DLD1 (cell line): ENCODE measurements at regions not wholly inside any gene's neighbourhood (a gene's known extent, or its start where the extent isn't known, plus 50 kb on each side); places are given as distances from the start of the nearest gene placed in this dataset.
"Not testable (repeated sequence)": the region's sequence is repeated elsewhere in the genome, so short reads cannot be mapped to it uniquely, and the experiment has no call there.

Experiments used
- in situ Hi-C: cut with HindIII; loops from 2 replicates; pipeline ENCODE4 v1.10.0; 2017; ENCODE audit warnings: low sequenced_read_pairs

DNA sequence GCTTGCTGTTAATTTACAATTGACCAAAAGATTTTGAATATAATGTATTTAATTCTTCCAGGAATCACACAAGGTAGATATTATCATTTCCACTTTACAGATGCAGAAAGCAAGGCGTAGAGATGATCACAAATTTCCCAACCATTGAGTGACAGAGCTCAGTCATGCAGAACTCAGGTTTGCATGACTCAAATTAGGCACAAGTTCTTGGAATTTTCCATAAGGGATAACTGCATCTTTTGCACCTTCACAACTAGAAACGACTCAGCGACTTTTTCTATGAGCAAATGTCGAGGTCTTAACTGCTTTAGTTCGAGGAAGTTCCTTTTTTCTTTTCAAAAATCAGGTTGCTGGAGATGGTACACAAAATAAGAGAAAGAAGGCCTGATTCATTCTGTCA lies 265.5 kb upstream of the PAPPA start:
- in situ Hi-C loops: no loop called here

DNA sequence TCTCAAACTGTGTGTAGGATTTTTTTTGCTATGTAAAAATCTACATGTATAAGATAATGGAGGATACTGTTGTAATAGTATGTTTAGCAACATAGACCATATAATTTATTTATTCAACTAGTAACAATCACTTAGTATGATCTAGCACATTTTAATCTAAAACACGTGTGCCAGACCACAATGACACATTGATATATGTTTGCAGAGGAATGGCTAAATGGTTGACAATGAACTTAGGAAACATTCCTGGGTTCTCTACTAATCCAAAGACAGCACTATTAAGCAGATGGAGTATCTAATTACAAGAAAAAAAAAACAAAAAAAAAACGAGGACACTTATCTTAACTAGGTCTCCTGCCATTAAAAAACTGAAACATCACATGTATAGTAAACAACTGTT lies 261.7 kb upstream of the PAPPA start:
- in situ Hi-C loops: no loop called here

DNA sequence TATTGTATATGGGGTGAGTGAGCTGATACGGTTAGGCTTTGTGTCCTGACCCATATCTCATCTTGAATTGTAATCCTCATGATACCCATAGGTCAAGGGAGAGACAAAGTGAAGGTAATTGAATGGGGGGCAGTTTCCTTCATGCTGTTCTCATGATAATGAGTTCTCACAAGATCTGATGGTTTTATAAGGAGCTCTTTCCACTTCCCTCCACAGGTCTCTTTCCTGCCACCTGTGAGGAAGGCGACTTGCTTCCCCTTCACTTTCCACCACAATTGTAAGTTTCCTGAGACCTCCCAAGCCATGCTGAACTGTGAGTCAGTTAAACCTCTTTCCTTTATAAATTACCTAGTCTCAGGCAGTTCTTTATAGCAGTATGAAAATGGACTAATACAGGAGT lies 255.1 kb upstream of the PAPPA start:
- in situ Hi-C loops: not testable (repeated sequence)

DNA sequence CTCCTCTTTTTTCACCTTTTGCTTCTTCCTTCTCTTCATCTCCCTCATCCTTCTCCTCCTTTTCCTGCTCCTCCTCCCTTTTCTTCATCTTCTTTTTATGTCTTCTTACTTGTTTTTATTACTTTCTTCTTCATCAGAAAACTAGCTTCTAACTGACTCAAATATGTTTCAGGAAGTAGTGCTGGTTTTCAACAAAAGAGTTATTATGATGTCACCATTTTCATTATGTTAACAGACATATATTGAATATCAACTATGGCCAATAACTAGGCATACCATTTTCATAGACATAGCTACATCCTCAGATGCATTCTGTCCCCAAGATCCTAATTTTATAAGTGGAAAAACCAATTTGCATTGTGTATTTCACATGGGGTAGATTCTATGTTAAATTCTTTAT lies 252.9 kb upstream of the PAPPA start:
- in situ Hi-C loops: no loop called here

DNA sequence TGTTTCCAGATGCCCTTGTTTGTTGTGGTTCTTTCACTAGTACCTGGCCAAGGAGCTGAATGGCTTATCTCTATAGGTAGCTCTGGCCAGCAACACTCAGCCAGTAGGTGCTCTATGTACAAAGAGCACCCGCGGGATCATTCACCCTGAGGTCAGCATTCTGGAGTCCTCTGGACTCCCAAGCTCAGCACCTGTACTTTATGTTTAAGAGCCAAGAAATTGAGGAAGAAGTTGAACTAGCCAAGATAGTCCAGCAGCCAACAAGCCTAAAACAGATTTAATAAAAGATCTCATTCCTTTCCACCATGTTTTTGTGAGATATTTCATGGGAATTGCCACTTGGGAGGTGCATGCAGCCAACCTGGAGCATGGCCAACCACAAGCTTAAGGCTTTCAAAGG lies 242.6 kb upstream of the PAPPA start:
- in situ Hi-C loops: no loop called here

DNA sequence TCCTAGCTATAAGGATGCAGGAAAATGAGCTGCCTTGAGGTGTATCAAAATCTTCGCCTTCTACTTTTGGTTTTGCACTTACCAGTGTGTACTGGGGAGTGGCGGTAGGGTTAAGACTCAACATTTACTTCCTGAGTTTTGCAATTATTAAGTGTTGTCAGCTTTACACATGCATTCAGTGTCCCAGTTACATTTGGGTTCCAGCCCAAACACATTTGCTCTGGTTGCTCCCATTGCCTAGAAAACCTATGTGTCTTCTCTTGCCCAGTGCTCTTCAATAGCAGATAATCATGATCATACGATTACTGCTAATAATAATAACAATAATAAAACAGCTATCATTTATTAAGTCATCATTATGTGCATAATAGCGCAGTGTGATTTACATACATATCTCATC lies 241.5 kb upstream of the PAPPA start:
- in situ Hi-C loops: no loop called here

GRCh38 chr9:115913696-115914095 lies 239.9 kb upstream of the PAPPA start:
- in situ Hi-C loops: no loop called here

DNA sequence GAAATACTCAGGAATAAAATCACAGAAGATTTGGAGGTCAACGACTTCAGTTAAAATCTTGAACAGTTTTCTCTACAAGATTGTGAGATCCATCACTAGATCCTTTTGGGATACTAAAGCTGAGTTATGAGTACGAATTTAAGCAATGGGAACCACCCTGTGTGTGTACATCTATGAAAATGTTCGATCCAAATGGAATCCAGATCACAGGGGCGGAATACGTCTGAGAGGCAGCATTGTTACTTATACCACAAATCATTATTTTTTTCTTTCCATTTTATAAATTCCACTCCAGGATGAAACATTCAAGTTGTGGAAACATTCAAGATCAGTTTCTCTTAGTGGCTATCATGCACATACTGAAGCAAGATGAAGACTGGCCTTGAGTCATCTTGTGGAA lies 239.3 kb upstream of the PAPPA start:
- in situ Hi-C loops: no loop called here

DNA sequence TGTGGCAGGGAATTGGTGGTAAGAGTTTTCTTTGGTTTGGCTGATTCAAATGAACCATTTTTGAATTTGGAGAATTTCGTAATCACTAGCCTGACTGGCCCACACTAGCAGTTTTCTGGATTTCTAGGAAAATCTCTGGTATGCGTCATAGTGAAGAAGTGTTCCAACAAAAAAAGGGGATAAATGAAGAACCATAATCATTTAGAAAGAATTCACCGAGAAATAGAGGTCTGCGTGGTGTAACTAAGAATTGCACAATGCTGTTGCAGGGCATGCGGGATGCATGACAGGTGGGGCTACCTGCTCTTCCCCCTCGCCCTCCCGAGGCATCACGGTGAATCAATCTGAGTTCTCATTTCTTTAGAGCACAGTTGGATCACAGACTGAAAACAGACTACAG lies 232.3 kb upstream of the PAPPA start:
- in situ Hi-C loops: no loop called here

DNA sequence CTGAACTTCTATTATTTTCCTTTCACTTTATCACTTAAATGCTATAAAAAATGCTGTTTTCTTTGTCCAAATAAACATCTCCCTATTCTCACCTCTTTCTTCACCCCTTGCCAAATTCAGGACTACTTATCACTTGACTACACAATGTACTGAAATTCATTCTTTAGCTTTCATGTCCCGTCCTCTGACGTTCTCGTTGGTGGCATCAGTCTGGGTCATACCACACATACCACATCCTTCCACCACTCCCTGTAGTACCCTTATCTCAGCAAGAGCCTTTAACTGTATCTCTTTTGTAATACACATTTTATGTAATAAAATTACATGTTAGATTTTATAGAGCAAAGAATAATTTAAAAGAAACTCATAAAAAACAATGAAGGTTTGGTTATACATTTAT lies 231.1 kb upstream of the PAPPA start:
- in situ Hi-C loops: no loop called here

- in situ Hi-C loops: no loop called here
These were observed 230.2 kb upstream of the PAPPA start for GRCh38 chr9:115923410-115923809.

DNA sequence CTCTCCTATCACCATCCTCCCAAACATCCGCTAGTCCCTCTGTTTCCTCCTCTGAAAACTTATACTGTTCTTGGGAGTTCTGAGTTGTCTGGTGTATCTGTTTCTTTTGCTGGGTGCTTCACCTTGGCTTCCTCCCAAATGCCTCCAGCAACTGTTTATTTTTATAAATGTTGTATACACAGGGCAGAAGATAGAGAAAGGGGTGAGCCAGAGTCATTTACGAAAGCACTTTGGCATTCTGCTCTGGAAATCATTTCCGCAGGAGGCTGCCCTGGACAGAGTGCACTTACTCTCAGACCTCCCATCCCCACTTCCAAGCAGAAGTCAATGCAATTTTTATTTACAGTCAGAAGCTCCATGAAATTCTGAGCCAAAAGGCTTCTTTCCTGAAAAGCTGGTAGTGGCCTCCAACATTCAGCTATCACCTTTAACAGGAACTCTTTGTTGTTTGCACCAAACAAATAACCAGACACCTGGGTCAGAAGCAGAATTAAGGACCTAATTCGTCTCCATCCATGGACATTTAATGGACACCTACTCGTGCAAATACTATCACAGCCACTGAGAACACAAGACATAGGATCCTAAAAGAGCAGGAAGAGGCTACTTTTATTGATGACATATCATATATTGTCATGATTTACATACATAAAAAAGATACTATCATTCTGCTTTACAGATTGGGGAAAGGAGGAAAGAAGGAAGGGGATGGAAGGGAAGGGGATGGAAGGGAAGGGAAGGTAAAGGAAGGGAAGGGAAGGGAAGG lies 229.5 kb upstream of the PAPPA start:
- in situ Hi-C loops: no loop called here

GRCh38 chr9:115924669-115924987 lies 229.0 kb upstream of the PAPPA start:
- in situ Hi-C loops: no loop called here

GRCh38 chr9:115925424-115925823 lies 228.2 kb upstream of the PAPPA start:
- in situ Hi-C loops: no loop called here

DNA sequence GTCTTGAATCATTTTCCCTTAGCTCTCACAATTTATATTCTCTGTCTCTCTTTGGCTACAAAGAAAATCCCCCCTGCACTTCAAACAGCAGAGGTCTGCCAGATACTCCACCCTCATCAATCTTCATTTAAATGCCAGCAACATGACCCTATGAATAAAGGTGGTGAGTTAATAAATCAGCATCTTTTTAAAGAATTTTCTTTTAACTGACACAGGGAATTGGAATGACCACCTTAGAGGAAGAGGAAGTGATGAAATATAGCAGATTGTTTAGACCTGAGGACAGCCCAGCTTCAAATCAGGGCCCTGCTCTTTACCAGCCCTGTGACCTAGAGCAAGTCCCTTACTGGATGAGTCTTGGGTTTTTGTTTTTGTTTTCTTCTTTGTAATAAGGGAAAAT lies 223.1 kb upstream of the PAPPA start:
- in situ Hi-C loops: no loop called here

DNA sequence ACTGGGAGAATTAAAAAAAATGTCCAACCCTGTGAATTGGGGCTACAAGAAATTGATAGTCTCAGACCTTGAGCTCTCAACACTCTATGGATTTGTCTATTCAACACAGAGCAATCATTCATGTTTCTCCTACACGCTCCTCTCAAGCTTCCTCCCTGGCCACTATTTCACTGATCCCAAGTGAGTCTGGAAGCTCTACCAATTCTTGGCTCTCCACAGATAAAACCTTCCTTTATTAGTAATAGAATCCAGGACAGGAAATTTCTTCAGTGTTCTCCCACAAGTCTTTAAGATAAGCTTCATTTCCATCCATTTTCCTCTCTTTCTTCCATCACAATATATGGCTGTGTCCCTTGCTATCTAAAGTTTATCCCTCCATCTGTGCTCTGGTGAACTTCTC lies 215.1 kb upstream of the PAPPA start:
- in situ Hi-C loops: no loop called here

GRCh38 chr9:115939065-115939765 lies 214.4 kb upstream of the PAPPA start:
- in situ Hi-C loops: no loop called here

DNA sequence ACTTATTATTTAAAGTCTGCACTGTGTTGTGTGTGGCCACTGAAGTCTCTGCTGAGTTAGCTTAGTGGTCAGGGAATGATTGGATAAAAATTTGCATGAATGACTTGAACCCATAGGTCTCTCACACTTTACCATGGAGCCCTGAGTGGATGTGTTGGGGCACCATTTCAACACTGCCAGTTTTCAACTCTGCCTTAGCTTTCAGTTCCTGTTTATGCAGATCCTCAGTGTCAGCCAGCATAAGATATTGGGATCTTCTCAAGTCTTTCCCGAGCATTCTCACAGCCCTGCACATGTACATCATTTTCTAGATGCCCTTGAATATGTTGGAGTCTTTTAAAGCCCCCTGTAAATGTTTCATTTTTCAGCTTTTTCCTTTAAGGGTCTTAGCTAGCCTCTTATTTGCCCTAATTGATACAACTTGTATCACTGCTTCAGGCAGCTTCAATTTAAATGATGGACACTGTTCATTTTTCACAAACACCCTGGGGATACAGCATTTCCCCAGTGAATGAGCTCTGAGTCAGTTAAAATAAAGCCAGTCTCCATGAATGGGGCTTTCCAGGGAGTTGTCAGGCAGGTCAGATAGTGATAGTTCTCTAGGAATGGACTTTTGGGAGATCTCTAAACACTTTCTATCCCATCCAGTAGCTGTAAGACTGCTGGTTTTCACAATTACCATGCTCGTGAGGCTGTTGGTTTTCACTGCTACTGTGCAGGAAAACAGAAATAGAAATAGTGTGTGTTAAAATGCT lies 211.9 kb upstream of the PAPPA start:
- in situ Hi-C loops: no loop called here

- in situ Hi-C loops: no loop called here
These were observed 210.0 kb upstream of the PAPPA start for GRCh38 chr9:115943431-115944165.

DNA sequence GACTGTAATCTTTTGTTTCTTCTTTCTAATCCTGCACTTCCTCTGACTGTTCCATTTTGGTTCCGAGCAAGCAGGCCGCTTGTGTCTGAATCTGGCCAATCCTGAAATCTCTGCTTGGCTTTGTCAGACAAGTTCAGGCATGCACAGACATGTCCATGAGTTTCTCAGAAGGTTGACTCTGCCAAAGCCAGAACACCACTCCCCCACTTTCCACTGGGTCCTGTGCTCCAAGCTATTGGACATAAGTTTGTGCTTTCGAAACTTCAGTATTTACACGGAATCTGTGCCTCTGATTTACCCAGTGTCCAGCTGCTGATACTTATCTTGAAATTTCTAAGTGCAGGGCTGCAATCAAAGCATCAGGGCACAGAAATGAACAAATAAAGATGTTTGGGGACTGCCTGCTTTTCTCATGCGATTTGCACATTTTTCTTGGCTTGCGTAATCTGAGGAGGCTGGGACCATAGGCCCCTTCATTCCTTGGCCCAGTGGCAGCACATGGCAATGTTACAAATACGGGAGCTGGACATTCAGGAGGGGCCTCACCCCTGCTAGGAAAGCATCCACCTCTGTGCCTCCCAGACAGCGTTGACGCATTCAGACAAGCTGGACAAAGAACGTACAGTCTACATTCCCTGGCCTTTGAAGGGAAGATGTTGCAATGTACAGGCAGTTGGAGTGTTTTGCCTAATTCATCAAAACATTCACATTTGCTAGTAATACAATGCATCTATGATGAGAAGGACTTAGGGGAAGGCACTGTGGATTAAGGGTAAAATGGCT lies 209.2 kb upstream of the PAPPA start:
- in situ Hi-C loops: no loop called here

DNA sequence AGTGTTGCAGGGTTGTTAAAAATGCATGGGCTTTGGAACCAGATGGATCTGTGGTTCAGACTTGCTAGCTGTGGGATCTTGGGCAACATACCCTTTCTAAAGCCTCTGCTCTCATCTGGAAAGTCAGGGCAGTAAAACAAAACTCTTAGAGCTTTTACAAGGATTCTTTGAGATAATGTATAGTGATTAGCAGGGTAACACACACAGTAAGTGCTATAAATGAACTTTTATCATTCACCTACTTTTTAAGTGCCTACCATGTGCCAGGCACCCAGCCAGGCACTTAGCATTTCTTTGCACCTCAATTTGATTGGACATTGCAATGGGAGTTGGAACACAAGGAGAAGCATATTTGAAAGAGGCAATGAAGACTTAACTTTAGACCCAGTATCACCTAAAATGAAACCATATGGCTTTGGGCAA lies 208.6 kb upstream of the PAPPA start:
- in situ Hi-C loops: no loop called here
